ENCODE measurements at regions not wholly inside any gene's neighbourhood (a gene's known extent, or its start where the extent isn't known, plus 50 kb on each side); places are given as distances from the start of the nearest gene placed in this dataset.

GRCh38 chr4:187157380-187157958, 433.8 kb upstream of the FAT1 start:
- H3K9me3 ChIP-seq (ENCODE audit: control insufficient read depth, insufficient read depth, low read depth, low read length) = no peaks in the 10 kb centered on the region
- no peak overlapping the region for H3K4me3 ChIP-seq (ENCODE audit: low read depth, low read length)
- no peaks in the 10 kb centered on the region for H3K4me1 ChIP-seq (ENCODE audit: control insufficient read depth, insufficient read depth, low read length)
- H3K36me3 ChIP-seq (ENCODE audit: control insufficient read depth in 2 of 2, insufficient read depth in 1 of 2, low read length in 2 of 2) = no peaks in the 10 kb centered on the region
- TF ChIP-seq ZNF449 (tag by site-specific recombination; IDR thresholded peaks at IDR 0.05) (no peak), ZNF335 (tag by site-specific recombination; conservative IDR thresholded peaks at IDR 0.05) (no peak), ZSCAN30 (tag by site-specific recombination; IDR thresholded peaks at IDR 0.05) (no peak), ZNF423 (tag by site-specific recombination; IDR thresholded peaks at IDR 0.05) (no peak), ZNF626 (tag by site-specific recombination; IDR thresholded peaks at IDR 0.05) (no peak), ZNF701 (tag by site-specific recombination; IDR thresholded peaks at IDR 0.05) (no peak), ZNF280C (tag by site-specific recombination; IDR thresholded peaks at IDR 0.05) (no peak), ZNF132 (tag by site-specific recombination; IDR thresholded peaks at IDR 0.05; ENCODE audit: borderline replicate concordance) (no peak)
- CTCF ChIA-PET = no interaction called here
- POLR2A ChIA-PET = no interaction called here
- H3K27ac ChIP-seq (ENCODE audit: extremely low read depth, low read depth, low read length) = no peak overlapping the region

GRCh38 chr4:187158003-187158402, 434.3 kb upstream of the FAT1 start:
- ChIA-PET CTCF (no interaction called here), POLR2A (no interaction called here)
- no peak overlapping the region for H3K27ac ChIP-seq (ENCODE audit: extremely low read depth, low read depth, low read length)
- H3K4me1 ChIP-seq (ENCODE audit: control insufficient read depth, insufficient read depth, low read length) = no peaks in the 10 kb centered on the region
- no peak overlapping the region for H3K4me3 ChIP-seq (ENCODE audit: low read depth, low read length)
- H3K9me3 ChIP-seq (ENCODE audit: control insufficient read depth, insufficient read depth, low read depth, low read length) = no peaks in the 10 kb centered on the region
- no peaks in the 10 kb centered on the region for H3K36me3 ChIP-seq (ENCODE audit: control insufficient read depth in 2 of 2, insufficient read depth in 1 of 2, low read length in 2 of 2)
- TF ChIP-seq HIC1 (tag by site-specific recombination; IDR thresholded peaks at IDR 0.05) = no peak
- no peak for TF ChIP-seq RBAK (tag by site-specific recombination; IDR thresholded peaks at IDR 0.05)
- no peak for TF ChIP-seq ZNF132 (tag by site-specific recombination; IDR thresholded peaks at IDR 0.05; ENCODE audit: borderline replicate concordance)
- TF ChIP-seq ZNF580 (tag by site-specific recombination; IDR thresholded peaks at IDR 0.05) = no peak
- no peak for TF ChIP-seq ZNF214 (tag by site-specific recombination; IDR thresholded peaks at IDR 0.05; ENCODE audit: borderline replicate concordance)
- TF ChIP-seq ZNF561 (tag by site-specific recombination; IDR thresholded peaks at IDR 0.05; ENCODE audit: borderline replicate concordance) = no peak
- no peak for TF ChIP-seq ZNF692 (tag by site-specific recombination; IDR thresholded peaks at IDR 0.05)
- no peak for TF ChIP-seq ZBTB1 (tag by site-specific recombination; IDR thresholded peaks at IDR 0.05)
- no peak for TF ChIP-seq ZNF704 (tag by site-specific recombination; IDR thresholded peaks at IDR 0.05)
- TF ChIP-seq KLF1 (tag by site-specific recombination; IDR thresholded peaks at IDR 0.05) = no peak
- no peak for TF ChIP-seq ZSCAN18 (tag by site-specific recombination; IDR thresholded peaks at IDR 0.05)
- no peak for TF ChIP-seq ZSCAN23 (tag by site-specific recombination; IDR thresholded peaks at IDR 0.05)
- no peak for TF ChIP-seq ZNF26 (tag by site-specific recombination; IDR thresholded peaks at IDR 0.05)
- TF ChIP-seq ZNF621 (tag by site-specific recombination; IDR thresholded peaks at IDR 0.05) = no peak
- TF ChIP-seq ZNF10 (tag by site-specific recombination; IDR thresholded peaks at IDR 0.05) = no peak
- TF ChIP-seq MYNN (tag by site-specific recombination; IDR thresholded peaks at IDR 0.05; ENCODE audit: borderline replicate concordance) = no peak

All from HEK293 (cell line).